Heart right ventricle (tissue), 16 donors: ENCODE measurements at regions not wholly inside any gene's neighbourhood (a gene's known extent, or its start where the extent isn't known, plus 50 kb on each side); places are given as distances from the start of the nearest gene placed in this dataset.
"Not testable (repeated sequence)": the region's sequence is repeated elsewhere in the genome, so short reads cannot be mapped to it uniquely, and the experiment has no call there.

Experiments used
- ATAC-seq, 8 donors: fragments of 200-7000 bp; cut with Tn5 transposase; one replicate each; pipeline ENCODE4 v1.9.1; 2020; ENCODE audit warnings: mild to moderate bottlenecking in 8 of 8, moderate library complexity in 8 of 8, moderate number of reproducible peaks in 1 of 8
- DNase-seq, 2 donors: peaks; one replicate each; pipeline ENCODE4 v3.0.0-alpha.2; 2020
- H3K27ac ChIP-seq, 10 donors: fragments of 200-600 bp; sonication (generic) in 2 of 10; one replicate each; pipeline versions ENCODE4 v1.5.0 to v1.8.0; 2020 to 2022; ENCODE audit warnings: mild to moderate bottlenecking in 3 of 10
- H3K27me3 ChIP-seq, 7 donors: fragments of 200-600 bp; one replicate each; pipeline ENCODE4 v1.8.0; 2021 to 2022; ENCODE audit warnings: mild to moderate bottlenecking in 2 of 7
- H3K36me3 ChIP-seq, 9 donors: fragments of 200-600 bp; sonication (generic) in 1 of 9; one replicate each; pipeline versions ENCODE4 v1.5.0 to v1.8.0; 2020 to 2022; ENCODE audit warnings: mild to moderate bottlenecking in 2 of 9
- H3K4me1 ChIP-seq, 9 donors: fragments of 200-600 bp; sonication (generic) in 1 of 9; one replicate each; pipeline versions ENCODE4 v1.5.0 to v1.8.0; 2020 to 2022; ENCODE audit warnings: mild to moderate bottlenecking in 4 of 9
- H3K4me3 ChIP-seq, 10 donors: fragments of 200-600 bp; sonication (generic) in 2 of 10; one replicate each; pipeline versions ENCODE4 v1.5.0 to v1.8.0; 2020 to 2022; ENCODE audit warnings: mild to moderate bottlenecking in 7 of 10, moderate library complexity in 2 of 10
- H3K9me3 ChIP-seq, 11 donors: fragments of 200-600 bp in 10 of 11; sonication (generic) in 2 of 11; one replicate each; pipeline versions ENCODE4 v1.5.0 to v1.8.0; 2013 to 2022; ENCODE audit warnings: mild to moderate bottlenecking in 2 of 11, control low read depth in 1 of 11, moderate library complexity in 1 of 11
- WGBS, 2 donors: extraction: QIAGEN DNeasy Blood & Tissue Kit; methylation state at CpG; one replicate each; pipeline ENCODE4 v1.1.7; 2013; ENCODE audit warnings: inconsistent platforms in 1 of 2; 5-methylcytosine and 5-hydroxymethylcytosine counted together
- intact Hi-C, 10 donors: fragments of 100-400 bp; cut with DNase I; formaldehyde crosslinking; loops; one replicate each; pipeline versions ENCODE4 v1.11.1 to v1.14.2; 2022
- donor health status: Arrhythmogenic right ventricular cardiomyopathy.
- donor health status: ischemic (EF 13 %, LVEDD 7.1; RV severe dilation, severe dysfunction).
- donor health status: healthy with polysubstance abuse.
- donor health status: DM: no; HTN: yes; CAD: no.
- donor health status: DM: no; HTN: no; CAD: no.
- donor health status: ischemic (EF 25% LVEDD 6.9; RV normal size, moderate dysfunction).
- donor health status: ischemic (EF 25% LVEDD 5.7; RV mildly dilated, moderate dysfunction).
- donor health status: healthy.
- donor health status: DM: yes; HTN: yes; CAD: no.
- donor health status: Ischemic cardiomyopathy.
- donor health status: ischemic (EF 35%, LVEDD 5.7; RV mildly dilated, moderate dysfunction).
- donor health status: nonischemic (EF 11% LVEDD 7.7; RV severe dilation, severe dysfunction).
- donor health status: DM: yes; HTN: yes; CAD: no.
- donor health status: PGD.
- donor health status: ischemic (EF 29% LVEDD 5.4; RV normal size, mild dysfunction).
- donor health status: nonischemic (EF 23%, LVEDD 6.1; RV moderate dilation, normal function).

GRCh38 chr15:21774760-21775159 lies 102.8 kb downstream of the POTEB start:
- H3K9me3 ChIP-seq, H3K27ac ChIP-seq, H3K4me3 ChIP-seq, DNase-seq, H3K36me3 ChIP-seq, H3K27me3 ChIP-seq, H3K4me1 ChIP-seq, ATAC-seq, intact Hi-C loops: not testable (repeated sequence)
- WGBS, 2 donors, result no CpG with 5 or more reads among the region's 8 CpGs

DNA sequence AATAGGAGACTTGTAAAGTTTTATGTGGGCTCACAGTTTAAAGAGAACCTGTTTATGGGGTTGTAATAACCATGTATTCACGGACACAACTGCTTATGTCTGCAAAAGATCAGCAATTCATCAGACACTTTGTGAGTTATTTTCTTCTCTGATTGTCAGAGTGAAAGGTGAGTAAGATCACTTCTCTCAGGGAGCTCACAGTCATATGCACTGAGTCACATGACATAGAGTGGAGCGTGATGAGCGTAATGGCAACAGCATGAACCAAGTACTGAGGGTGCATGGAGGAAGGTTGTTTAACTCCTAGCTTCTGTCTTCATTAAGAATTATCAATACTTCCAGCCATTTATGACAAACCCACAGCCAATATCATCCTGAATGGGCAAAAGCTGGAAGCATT lies 111.0 kb downstream of the POTEB start:
- H3K4me3 ChIP-seq, H3K4me1 ChIP-seq, H3K9me3 ChIP-seq, ATAC-seq, DNase-seq, intact Hi-C loops, H3K27me3 ChIP-seq, H3K36me3 ChIP-seq, H3K27ac ChIP-seq: not testable (repeated sequence)
- no CpG with 5 or more reads among the region's 3 CpGs for WGBS, 2 donors

DNA sequence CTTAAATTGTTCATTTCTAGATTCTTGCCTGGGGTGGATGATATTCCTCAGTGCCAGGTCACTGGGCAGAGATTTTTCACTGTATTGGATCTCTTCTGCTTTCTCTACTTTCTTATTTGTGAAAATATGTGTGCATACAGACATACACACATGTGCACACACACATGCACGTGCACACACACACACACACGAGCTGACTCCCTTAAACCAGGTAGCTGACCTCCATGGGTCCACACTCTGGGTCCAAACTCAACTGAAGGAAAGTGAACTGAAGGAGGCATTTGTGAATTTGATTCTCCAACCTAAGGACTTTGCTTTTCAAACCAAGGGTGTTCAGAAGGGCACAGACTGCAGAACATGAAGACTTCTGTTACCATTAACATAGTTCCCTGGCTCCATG lies 113.8 kb downstream of the POTEB start:
- ATAC-seq, DNase-seq, H3K27me3 ChIP-seq, H3K27ac ChIP-seq, intact Hi-C loops, H3K36me3 ChIP-seq, H3K4me1 ChIP-seq, H3K9me3 ChIP-seq, H3K4me3 ChIP-seq: not testable (repeated sequence)
- whole genome bisulfite sequencing, 2 donors, result 13 to 18% methylated on average over 2 of the region's 2 CpGs

DNA sequence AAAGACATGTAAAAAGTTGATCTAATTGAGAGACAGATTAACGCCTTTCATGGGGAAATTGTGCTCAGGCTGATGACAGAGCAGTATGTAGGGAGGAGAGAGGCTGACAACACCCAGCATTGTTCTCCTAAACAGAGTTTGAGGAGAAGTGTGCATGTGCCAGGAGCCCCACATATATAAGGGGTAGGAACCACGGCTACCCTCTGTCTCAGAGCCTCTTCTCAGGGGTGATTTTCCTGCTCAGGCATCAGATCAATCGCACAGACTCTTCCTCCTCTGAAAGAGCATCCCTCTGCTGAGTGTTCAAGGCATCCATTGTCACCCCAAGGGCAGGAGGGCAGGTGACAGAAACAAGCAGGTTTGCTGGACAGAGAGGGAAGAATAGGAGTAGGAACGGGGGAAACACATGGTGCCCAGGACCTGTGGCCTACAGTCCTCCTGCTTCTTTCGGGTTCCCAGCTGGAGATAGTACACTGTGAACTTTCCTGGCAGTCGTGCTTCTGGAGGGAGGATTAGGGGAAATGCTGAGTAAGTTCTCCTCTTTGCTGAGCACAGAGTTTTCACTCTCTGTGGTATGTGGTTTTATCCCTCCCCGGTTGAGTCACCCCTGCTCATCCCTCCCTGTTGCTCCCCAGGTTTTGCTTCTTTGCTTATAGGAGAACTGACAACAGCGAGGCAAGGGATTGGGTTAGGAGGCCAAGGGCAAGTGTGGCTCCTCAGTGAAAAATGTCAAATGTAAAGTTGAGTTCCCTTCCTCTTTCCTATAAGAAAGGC lies 117.1 kb downstream of the POTEB start:
- H3K27me3 ChIP-seq, H3K36me3 ChIP-seq, H3K4me3 ChIP-seq, H3K27ac ChIP-seq, intact Hi-C loops, H3K9me3 ChIP-seq, DNase-seq, H3K4me1 ChIP-seq: not testable (repeated sequence)
- 26 to 37% methylated on average over 3 of the region's 8 CpGs for WGBS, 2 donors
- ATAC-seq, result peak in 2 of 8 donors; percentile 57 to 73

DNA sequence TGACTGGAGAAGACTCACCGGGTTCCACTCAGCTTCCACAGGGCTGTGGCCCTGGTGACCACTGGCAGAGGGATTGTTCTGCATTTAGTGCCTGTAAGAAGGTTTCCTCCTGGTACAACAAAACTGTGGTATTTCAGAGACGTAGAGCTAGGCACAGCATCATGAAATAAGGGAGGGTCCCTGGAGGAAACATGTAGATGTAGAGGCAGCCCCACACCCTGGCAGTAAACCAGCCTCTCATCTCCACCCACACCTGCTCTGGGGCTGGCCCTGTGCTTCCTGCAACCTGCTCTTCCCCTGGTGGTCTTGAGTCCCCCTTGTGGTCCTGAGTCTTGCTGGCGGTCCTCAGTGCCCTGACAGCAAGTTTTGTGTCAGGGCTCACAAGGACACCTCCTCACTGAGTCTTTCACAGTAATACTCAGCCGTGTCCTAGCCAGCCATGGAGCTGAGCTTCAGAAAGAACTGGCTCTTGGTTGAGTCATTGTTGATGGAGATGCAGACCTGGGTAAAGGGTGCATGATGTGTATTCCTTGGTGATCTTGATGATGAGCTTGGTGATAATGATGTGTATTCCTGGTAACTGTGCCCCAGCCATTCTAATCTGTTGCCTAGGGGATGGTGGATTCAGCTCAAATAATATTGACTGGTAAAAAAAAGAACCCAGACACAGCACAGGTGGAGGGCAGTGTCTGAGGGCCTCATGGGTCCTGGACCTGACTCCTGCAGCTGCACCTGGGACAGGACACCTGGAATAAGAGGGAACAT lies 118.0 kb downstream of the POTEB start:
- intact Hi-C loops, H3K36me3 ChIP-seq, H3K27ac ChIP-seq, DNase-seq, H3K27me3 ChIP-seq, H3K4me1 ChIP-seq, H3K4me3 ChIP-seq, ATAC-seq, H3K9me3 ChIP-seq: not testable (repeated sequence)
- WGBS, 2 donors, result 14 to 44% methylated on average over 1 of the region's 4 CpGs

DNA sequence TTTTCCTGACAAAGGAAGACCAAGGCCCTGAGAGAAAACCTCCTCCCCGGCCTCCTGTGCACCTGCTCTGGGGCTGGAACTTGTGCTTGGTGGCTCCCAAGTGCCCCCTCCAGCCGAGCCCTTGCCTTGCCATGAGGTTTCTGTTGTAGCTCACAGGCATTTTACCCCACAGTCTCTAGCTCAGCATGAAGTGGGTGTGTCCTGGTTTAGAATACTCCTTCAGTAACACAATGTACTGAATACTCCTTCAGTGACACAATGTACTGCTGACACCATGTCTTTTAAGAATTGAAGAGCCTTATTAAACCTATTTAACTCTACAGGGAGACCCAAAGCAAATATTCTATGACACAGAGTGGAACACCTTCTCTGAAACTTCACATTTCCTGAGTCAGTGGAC lies 123.7 kb downstream of the POTEB start:
- H3K36me3 ChIP-seq, ATAC-seq, H3K4me3 ChIP-seq, H3K4me1 ChIP-seq, DNase-seq, H3K9me3 ChIP-seq, intact Hi-C loops, H3K27me3 ChIP-seq, H3K27ac ChIP-seq: not testable (repeated sequence)
- no CpG with 5 or more reads among the region's 2 CpGs for WGBS, 2 donors

DNA sequence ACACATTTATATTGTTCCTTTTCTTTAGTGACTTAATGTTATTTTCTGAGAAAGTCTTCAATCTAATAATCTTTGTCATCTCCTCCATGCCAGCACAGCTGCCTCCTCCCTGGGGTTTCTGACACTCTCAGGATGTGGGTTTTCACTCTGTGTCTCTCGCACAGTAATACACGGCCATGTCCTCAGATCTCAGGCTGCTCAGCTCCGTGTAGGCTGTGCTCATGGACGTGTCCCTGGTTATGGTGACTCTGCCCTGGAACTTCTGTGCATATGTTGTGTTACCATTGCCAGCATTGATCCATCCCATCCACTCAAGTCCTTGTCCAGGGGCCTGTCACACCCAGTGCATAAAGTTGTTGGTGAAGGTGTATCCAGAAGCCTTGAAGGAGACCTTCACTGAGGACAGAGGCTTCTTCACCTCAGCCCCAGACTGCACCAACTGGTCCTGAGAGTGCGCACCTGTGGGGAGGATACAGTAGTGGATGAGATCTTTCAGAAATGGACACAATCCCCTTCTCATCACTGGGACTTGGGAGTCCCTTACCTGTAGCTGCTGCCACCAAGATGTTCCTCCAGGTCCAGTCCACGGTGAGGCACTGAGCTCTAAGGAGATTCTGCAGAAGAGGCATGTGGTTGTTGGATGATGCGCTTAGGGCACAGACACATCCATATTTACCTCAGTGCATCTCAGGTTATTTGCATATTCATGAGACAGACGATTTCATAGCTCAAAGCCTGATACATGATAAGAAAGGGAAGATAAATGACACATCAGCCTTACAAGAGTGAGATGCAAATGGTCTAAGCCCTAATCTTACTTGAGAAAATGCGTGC lies 125.2 kb downstream of the POTEB start:
- 38 to 73% methylated on average over 1 to 4 of the region's 9 CpGs for WGBS, 2 donors
- ATAC-seq, H3K36me3 ChIP-seq, H3K9me3 ChIP-seq, H3K4me1 ChIP-seq, intact Hi-C loops, DNase-seq, H3K27ac ChIP-seq, H3K4me3 ChIP-seq, H3K27me3 ChIP-seq: not testable (repeated sequence)

DNA sequence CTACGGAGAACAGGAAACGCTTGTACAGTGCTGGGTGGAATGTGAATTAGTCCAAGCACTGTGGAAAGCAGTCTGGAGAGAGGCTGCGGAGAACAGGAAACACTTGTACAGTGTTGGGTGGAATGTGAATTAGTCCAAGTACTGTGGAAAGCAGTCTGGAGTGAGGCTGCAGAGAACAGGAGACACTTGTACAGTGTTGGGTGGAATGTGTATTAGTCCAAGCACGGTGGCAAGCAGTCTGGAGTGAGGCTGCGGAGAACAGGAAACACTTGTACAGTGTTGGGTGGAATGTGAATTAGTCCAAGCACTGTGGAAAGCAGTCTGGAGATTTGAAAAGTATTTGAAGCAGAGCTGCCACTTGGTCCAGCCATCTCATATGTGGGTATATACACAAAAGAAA lies 128.4 kb downstream of the POTEB start:
- ATAC-seq, intact Hi-C loops, H3K36me3 ChIP-seq, DNase-seq, H3K4me3 ChIP-seq, H3K27ac ChIP-seq, H3K9me3 ChIP-seq, H3K4me1 ChIP-seq, H3K27me3 ChIP-seq: not testable (repeated sequence)
- WGBS, 2 donors, result 47 to 62% methylated on average over 2 of the region's 5 CpGs

- intact Hi-C loops, H3K9me3 ChIP-seq, H3K27ac ChIP-seq, H3K4me1 ChIP-seq, H3K36me3 ChIP-seq, H3K4me3 ChIP-seq, H3K27me3 ChIP-seq, ATAC-seq, DNase-seq: not testable (repeated sequence)
- WGBS, 2 donors, result 71 to 72% methylated on average over 4 of the region's 8 CpGs
Measured at GRCh38 chr15:21744245-21744915, 133.2 kb downstream of the POTEB start.

- intact Hi-C loops, result not testable (repeated sequence)
Measured at GRCh38 chr15:21742067-21742466, 135.5 kb downstream of the POTEB start.

More at GRCh38 chr15:21742067-21742466, 135.5 kb downstream of the POTEB start:
- not testable (repeated sequence) for DNase-seq, H3K9me3 ChIP-seq, H3K27me3 ChIP-seq, H3K27ac ChIP-seq, H3K4me1 ChIP-seq, H3K4me3 ChIP-seq, H3K36me3 ChIP-seq, ATAC-seq
- WGBS, 2 donors, result 88 to 95% methylated on average over 6 to 8 of the region's 16 CpGs
